ENCODE measurements at regions not wholly inside any gene's neighbourhood (a gene's known extent, or its start where the extent isn't known, plus 50 kb on each side); places are given as distances from the start of the nearest gene placed in this dataset.

DNA sequence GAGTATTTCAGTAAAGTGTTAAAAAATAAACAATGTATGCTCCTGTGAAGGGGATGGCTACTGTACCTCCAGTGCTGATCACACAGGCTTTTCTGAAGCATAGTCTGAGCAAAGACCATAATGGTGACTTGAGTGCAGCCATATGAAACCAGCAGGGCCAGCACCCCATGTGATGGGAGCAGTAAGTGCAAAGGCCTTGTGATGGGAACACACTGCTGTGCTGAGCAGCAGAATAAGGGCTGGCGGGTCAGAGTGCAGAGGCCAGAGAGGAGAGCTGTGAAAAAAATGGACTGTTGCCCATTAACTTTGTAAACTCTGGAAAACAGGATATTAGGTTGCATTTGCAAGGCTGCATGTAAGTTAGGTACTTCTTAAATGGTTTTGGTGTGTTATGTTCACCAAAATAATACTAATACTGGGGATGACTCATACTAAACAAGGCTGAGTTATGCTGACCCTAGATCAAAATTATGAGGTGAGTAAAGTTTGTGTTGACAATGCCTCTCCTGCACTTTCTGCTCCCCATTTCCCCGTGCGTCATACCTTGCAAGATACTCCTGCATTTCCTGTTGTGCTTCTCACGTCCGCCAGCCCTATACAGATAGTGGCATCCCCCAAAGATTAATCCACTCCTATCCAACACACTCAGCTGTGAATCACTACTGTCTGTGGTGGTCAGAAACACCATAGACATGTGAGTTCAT, 67.0 kb upstream of the FAM9A start:
- TF ChIP-seq, protein P1, sequence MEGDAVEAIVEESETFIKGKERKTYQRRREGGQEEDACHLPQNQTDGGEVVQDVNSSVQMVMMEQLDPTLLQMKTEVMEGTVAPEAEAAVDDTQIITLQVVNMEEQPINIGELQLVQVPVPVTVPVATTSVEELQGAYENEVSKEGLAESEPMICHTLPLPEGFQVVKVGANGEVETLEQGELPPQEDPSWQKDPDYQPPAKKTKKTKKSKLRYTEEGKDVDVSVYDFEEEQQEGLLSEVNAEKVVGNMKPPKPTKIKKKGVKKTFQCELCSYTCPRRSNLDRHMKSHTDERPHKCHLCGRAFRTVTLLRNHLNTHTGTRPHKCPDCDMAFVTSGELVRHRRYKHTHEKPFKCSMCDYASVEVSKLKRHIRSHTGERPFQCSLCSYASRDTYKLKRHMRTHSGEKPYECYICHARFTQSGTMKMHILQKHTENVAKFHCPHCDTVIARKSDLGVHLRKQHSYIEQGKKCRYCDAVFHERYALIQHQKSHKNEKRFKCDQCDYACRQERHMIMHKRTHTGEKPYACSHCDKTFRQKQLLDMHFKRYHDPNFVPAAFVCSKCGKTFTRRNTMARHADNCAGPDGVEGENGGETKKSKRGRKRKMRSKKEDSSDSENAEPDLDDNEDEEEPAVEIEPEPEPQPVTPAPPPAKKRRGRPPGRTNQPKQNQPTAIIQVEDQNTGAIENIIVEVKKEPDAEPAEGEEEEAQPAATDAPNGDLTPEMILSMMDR (IDR thresholded peaks at IDR 0.05): no peak
- no peak for TF ChIP-seq POLR2A (IDR thresholded peaks at IDR 0.05)

Data from testis (tissue), 2 donors.